K562 (cell line): ENCODE measurements at regions not wholly inside any gene's neighbourhood (a gene's known extent, or its start where the extent isn't known, plus 50 kb on each side); places are given as distances from the start of the nearest gene placed in this dataset.
A peak's percentile ranks its signal among the peaks of the same experiment; 100 is the strongest.

ENCODE experiments used
- ATAC-seq: fragments of 200-7000 bp; cut with Tn5 transposase; 3 replicates; pipeline ENCODE4 v1.9.1; 2020; ENCODE audit warnings: moderate library complexity
- BruUV-seq: library from RNA; stranded (reverse); fragments of 400-500 nt; replicated peaks from 2 replicates; lab custom pipeline; 2021; lab: Mats Ljungman, UMichigan
- CTCF ChIA-PET: fragments of 300-600 bp; formaldehyde crosslinking; extraction: SDS; loops from one replicate; lab custom pipeline; 2021; ENCODE audit warnings: low intra/inter-chr PET ratio; lab: Yijun Ruan, JAX
- POLR2A ChIA-PET: fragments of 300-600, 350-650 bp; sonication (Branson Sonifier 250); formaldehyde crosslinking; extraction: SDS; loops from one replicate; lab custom pipeline; 2021; ENCODE audit warnings: antibody characterized with exemption, inconsistent platforms; lab: Yijun Ruan, JAX
- DNase-seq, 4 experiments: peaks; one replicate each; pipeline versions ENCODE4 v3.0.0 to v3.0.0-alpha.2; 2011 to 2018; ENCODE audit warnings: low spot score in 3 of 4, mixed read lengths in 3 of 4; ENCODE audit errors: extremely low read depth in 1 of 4
- FAIRE-seq: peaks from 2 replicates; lab custom pipeline; 2011; peaks lifted over from hg19 to GRCh38; lab: Jason Lieb, UNC
- H2AFZ ChIP-seq: 2 replicates; pipeline ENCODE4 v1.6.0; 2011; ENCODE audit warnings: low read depth, low read length, control low read depth, inconsistent platforms
- H3K27ac ChIP-seq: fragments of 200-600 bp; 3 replicates; pipeline ENCODE4 v1.8.0; 2011; ENCODE audit warnings: low read depth, mild to moderate bottlenecking, control low read depth, inconsistent platforms, low read length, moderate library complexity, mixed read lengths; ENCODE audit errors: extremely low read depth
- H3K27me3 ChIP-seq, 2 experiments: fragments of 300-600 bp in 1 of 2; 2 replicates in 1 of 2; 3 replicates in 1 of 2; pipeline versions ENCODE4 v1.6.0 to v1.8.0; 2011; ENCODE audit warnings: inconsistent platforms in 2 of 2, low read length in 2 of 2, mild to moderate bottlenecking in 1 of 2, mixed read lengths in 1 of 2, moderate library complexity in 1 of 2; ENCODE audit not compliant: control insufficient read depth in 2 of 2, insufficient read depth in 2 of 2
- H3K36me3 ChIP-seq: fragments of 300-600 bp; 3 replicates; pipeline ENCODE4 v1.8.0; 2011; ENCODE audit warnings: mild to moderate bottlenecking, low read length, inconsistent platforms; ENCODE audit not compliant: control insufficient read depth, insufficient read depth
- H3K4me1 ChIP-seq, 2 experiments: fragments of 200-600 bp in 1 of 2; replicated peaks in 1 of 2; 2 replicates in 1 of 2; 3 replicates in 1 of 2; pipeline versions ENCODE4 v1.5.1 to v1.8.0; 2011; ENCODE audit warnings: inconsistent platforms in 2 of 2, low read length in 2 of 2, mild to moderate bottlenecking in 1 of 2, mixed read lengths in 1 of 2, moderate library complexity in 1 of 2; ENCODE audit not compliant: control insufficient read depth in 2 of 2, insufficient read depth in 2 of 2
- H3K4me2 ChIP-seq: 2 replicates; pipeline ENCODE4 v1.6.1; 2011; ENCODE audit warnings: low read length, control low read depth, inconsistent platforms, mixed read lengths; ENCODE audit not compliant: insufficient read depth
- H3K4me3 ChIP-seq: fragments of 200-600 bp; sonication (generic), shearing (Covaris generic); 2 replicates; pipeline ENCODE4 v1.5.1; 2016; ENCODE audit warnings: control low read depth, inconsistent platforms
- H3K79me2 ChIP-seq: fragments of 200-600 bp; 3 replicates; pipeline ENCODE4 v1.8.0; 2011; ENCODE audit warnings: low read length, inconsistent platforms; ENCODE audit not compliant: control insufficient read depth, insufficient read depth
- H3K9ac ChIP-seq, 2 experiments: 2 replicates each; pipeline versions ENCODE4 v1.6.0 to v1.6.1; 2011; ENCODE audit warnings: low read depth in 2 of 2, low read length in 2 of 2, control low read depth in 1 of 2, inconsistent platforms in 1 of 2, mild to moderate bottlenecking in 1 of 2, mixed read lengths in 1 of 2; ENCODE audit not compliant: insufficient read depth in 1 of 2
- H3K9me1 ChIP-seq: one replicate; pipeline ENCODE4 v1.6.0; 2011; ENCODE audit warnings: inconsistent platforms, mild to moderate bottlenecking, low read length, moderate library complexity; ENCODE audit not compliant: control insufficient read depth, insufficient read depth
- H3K9me3 ChIP-seq: replicated peaks from 2 replicates; pipeline ENCODE4 v1.5.1; 2011; ENCODE audit warnings: low read depth, low read length, inconsistent platforms; ENCODE audit not compliant: control insufficient read depth, insufficient read depth
- H4K20me1 ChIP-seq: replicated peaks from 2 replicates; pipeline ENCODE4 v1.6.1; 2011; ENCODE audit warnings: low read length, inconsistent platforms, mixed read lengths; ENCODE audit not compliant: control insufficient read depth, insufficient read depth
- C11orf30 ChIP-seq: fragments of 450-650 bp; IDR thresholded peaks from 2 replicates; pipeline ENCODE4 v1.6.1; 2016; ENCODE audit warnings: low read depth, mild to moderate bottlenecking
- CBFA2T3 ChIP-seq: fragments of 450-650 bp; IDR thresholded peaks from 2 replicates; pipeline ENCODE4 v1.6.1; 2017
- CBX3 ChIP-seq, 2 experiments: IDR thresholded peaks; 1 replicate in 1 of 2; 2 replicates in 1 of 2; pipeline ENCODE4 v1.6.1; 2012; ENCODE audit warnings: inconsistent platforms in 2 of 2, low read length in 2 of 2, borderline replicate concordance in 1 of 2, control low read depth in 1 of 2
- CBX8 ChIP-seq: fragments of 200-600 bp; sonication (generic); IDR thresholded peaks from 2 replicates; pipeline ENCODE4 v1.6.1; 2012; ENCODE audit warnings: borderline replicate concordance, mixed run types, low read depth, mild to moderate bottlenecking, moderate library complexity, mixed read lengths, low read length, control low read depth, inconsistent platforms; ENCODE audit not compliant: poor library complexity, severe bottlenecking; ENCODE audit errors: extremely low read depth
- CREM ChIP-seq: IDR thresholded peaks from 2 replicates; pipeline ENCODE4 v1.6.1; 2014; ENCODE audit warnings: antibody characterized with exemption, low read depth
- FIP1L1 ChIP-seq: fragments of 200-400 bp; formaldehyde crosslinking; IDR thresholded peaks from 2 replicates; pipeline ENCODE4 v1.6.1; 2018; ENCODE audit warnings: mild to moderate bottlenecking, low read depth, low read length; ENCODE audit not compliant: poor library complexity, severe bottlenecking
- FOXP1 ChIP-seq: sonication (generic); formaldehyde crosslinking; IDR thresholded peaks from 2 replicates; pipeline ENCODE4 v1.8.0; 2022; ENCODE audit warnings: mild to moderate bottlenecking, missing genetic modification reagents
- HMGN3 ChIP-seq: IDR thresholded peaks from 2 replicates; pipeline ENCODE4 v1.6.1; 2011; ENCODE audit warnings: borderline replicate concordance, low read depth, mild to moderate bottlenecking, mixed read lengths, low read length; ENCODE audit not compliant: insufficient read length; ENCODE audit errors: extremely low read depth
- L3MBTL2 ChIP-seq: fragments of 450-650 bp; IDR thresholded peaks from 2 replicates; pipeline ENCODE4 v1.6.1; 2016; ENCODE audit warnings: mild to moderate bottlenecking, moderate library complexity
- MAFG ChIP-seq: fragments of 450-650 bp; conservative IDR thresholded peaks from 2 replicates; pipeline ENCODE4 v1.6.1; 2016; ENCODE audit warnings: missing genetic modification characterization, missing compliant biosample characterization
- MEF2A ChIP-seq: IDR thresholded peaks from 2 replicates; pipeline ENCODE4 v1.6.1; 2011; ENCODE audit warnings: low read depth, mild to moderate bottlenecking, low read length, moderate library complexity; ENCODE audit not compliant: control insufficient read depth
- SMARCA4 ChIP-seq: fragments of 450-650 bp; IDR thresholded peaks from 2 replicates; pipeline ENCODE4 v1.6.1; 2016
- SRF ChIP-seq, 2 experiments: fragments of 250-450, 450-650 bp in 1 of 2; sonication (Bioruptor Pico) in 1 of 2; sonication (generic) in 1 of 2; formaldehyde crosslinking; IDR thresholded peaks; 2 replicates each; pipeline versions ENCODE4 v1.5.0 to v1.5.1; 2020 to 2022; ENCODE audit warnings: mild to moderate bottlenecking in 1 of 2, missing genetic modification reagents in 1 of 2
- TBP ChIP-seq: optimal IDR thresholded peaks from 2 replicates; pipeline ENCODE3; 2011; ENCODE audit warnings: low read depth, low read length, improper control_type of control experiment
- ZNF583 ChIP-seq: fragments of 250-450 bp; sonication (Bioruptor Pico); IDR thresholded peaks from 2 replicates; pipeline ENCODE4 v1.4.0; 2020
- ZNF584 ChIP-seq: fragments of 200-800 bp; sonication (Bioruptor generic); IDR thresholded peaks from 2 replicates; pipeline ENCODE4 v1.6.1; 2016; ENCODE audit warnings: low read depth, mild to moderate bottlenecking, missing genetic modification characterization, missing compliant biosample characterization
- ZNF766 ChIP-seq: fragments of 200-800 bp; sonication (Bioruptor generic); conservative IDR thresholded peaks from 2 replicates; pipeline ENCODE4 v1.6.1; 2016; ENCODE audit warnings: missing genetic modification characterization, missing compliant biosample characterization
- WGBS: fragments of 100-300 bp; shearing (Covaris generic); methylation state at CpG from one replicate; pipeline ENCODE4 v1.1.6; 2016; ENCODE audit warnings: low coverage, mixed read lengths; ENCODE audit not compliant: insufficient coverage; ENCODE audit errors: missing lambda C conversion rate; 5-methylcytosine and 5-hydroxymethylcytosine counted together
- in situ Hi-C: fragments of 300-500 bp; cut with MboI; formaldehyde crosslinking; loops from 4 replicates; pipeline ENCODE4 v1.15.0; 2018; ENCODE audit warnings: inconsistent platforms, mixed read lengths
- intact Hi-C: fragments of 100-400 bp; cut with micrococcal nuclease; formaldehyde crosslinking; loops from 2 replicates; pipeline ENCODE4 v1.14.2; 2022

DNA sequence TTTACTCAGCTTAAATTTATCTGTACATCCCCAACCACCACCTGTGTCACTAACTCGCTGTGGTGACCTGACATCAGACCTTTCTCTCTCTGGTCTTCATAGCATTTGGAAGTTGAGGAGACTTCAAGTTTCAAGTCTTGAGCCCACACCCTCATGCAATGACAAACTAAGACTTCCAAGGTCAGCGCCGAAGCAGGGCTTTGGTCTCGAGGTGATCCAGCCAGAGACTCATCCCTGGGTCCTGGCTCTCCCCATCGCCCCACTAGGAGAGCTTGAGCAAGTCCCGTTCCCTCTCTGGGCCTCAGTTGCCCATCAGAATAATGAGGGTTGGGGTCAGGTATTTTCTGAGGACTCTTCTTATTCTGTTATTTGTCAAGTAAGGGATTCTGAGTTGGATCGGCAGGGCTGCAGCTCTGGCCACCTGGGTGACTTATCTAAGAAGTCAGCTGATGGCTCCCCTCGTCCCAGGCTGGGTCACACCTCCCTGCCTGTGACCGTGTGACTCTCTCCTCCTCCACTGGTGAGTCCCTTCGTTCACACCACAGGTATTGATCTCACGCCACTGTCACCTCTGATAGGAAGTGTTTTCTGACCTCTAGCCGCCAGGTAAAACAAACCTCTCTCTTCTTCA, 143.7 kb upstream of the RUNX3 start (continued):
- TF ChIP-seq CBFA2T3 (peak; percentile 38), C11orf30 (peak; percentile 73), MAFG (tag) (peak; percentile 56), L3MBTL2 (peak; percentile 45; the same call in 1 of the 2 replicates), SMARCA4 (no peak)

DNA sequence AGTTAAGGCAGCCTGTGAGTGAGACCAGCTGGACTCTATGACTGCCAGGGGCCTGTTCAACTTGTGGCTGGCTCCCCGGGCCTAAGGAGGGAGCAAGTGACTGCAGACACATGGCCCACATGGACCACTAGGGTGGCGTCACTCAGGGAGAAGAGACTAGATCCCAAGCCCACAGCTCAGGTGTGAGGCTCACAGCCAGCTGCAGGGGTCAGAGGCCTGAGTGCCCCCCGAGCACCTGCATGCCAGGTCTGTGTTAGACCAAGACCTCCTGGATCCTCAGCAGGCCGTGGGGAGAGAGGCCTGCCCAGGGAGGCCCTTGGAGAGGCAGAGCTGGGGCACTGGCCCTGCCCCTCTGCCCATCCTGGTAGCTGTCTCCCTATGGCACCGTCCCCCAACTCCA, 142.4 kb upstream of the RUNX3 start:
- Histone ChIP-seq H3K9ac (no peak overlapping the region), H3K9me1 (no peaks in the 10 kb centered on the region), H3K79me2 (no peaks in the 10 kb centered on the region), H3K9me3 (no peaks in the 10 kb centered on the region), H3K4me3 (no peak overlapping the region), H3K27ac (no peak overlapping the region), H3K36me3 (no peaks in the 10 kb centered on the region), H3K4me1 (peaks cover 0 to 4% of the 10 kb centered on the region in 2 experiments; a peak in 3 of 5 replicates), H3K4me2 (no peak overlapping the region), H2AFZ (no peak overlapping the region), H4K20me1 (no peaks in the 10 kb centered on the region), H3K27me3 (peaks cover 0 to 34% of the 10 kb centered on the region in 2 experiments; a peak in 3 of 5 replicates)
- no TSS peak for BruUV-seq
- 18% methylated on average over 5 of the region's 5 CpGs for WGBS
- DNase-seq (no peak), FAIRE-seq (no peak), ATAC-seq (no peak)
- in situ Hi-C loops = no loop called here
- TF ChIP-seq CBX3 (IDR thresholded peaks at IDR 0.05; ENCODE audit: borderline replicate concordance in 1 of 2, low read length in 2 of 2) (no peak), MEF2A (no peak), ZNF583 (CRISPR knock-in tag) (no peak), SRF (CRISPR knock-in tag; IDR thresholded peaks at IDR 0.05) (no peak), ZNF584 (CRISPR knock-in tag) (no peak), FOXP1 (CRISPR knock-in tag) (no peak), HMGN3 (no peak), ZNF766 (CRISPR knock-in tag) (no peak), FIP1L1 (no peak), TBP (no peak), CREM (no peak), CBX8 (no peak)
- POLR2A ChIA-PET = interaction anchor here (1.2 kb wide), 1 partner anchor 74 kb away, joined by 3 read pairs; no protein-coding TSS in a partner anchor
- intact Hi-C loops = no loop called here
- CTCF ChIA-PET = no interaction called here
